Neural cell (in vitro differentiated cells): ENCODE measurements at regions not wholly inside any gene's neighbourhood (a gene's known extent, or its start where the extent isn't known, plus 50 kb on each side); places are given as distances from the start of the nearest gene placed in this dataset.

ENCODE experiments used
- H2AFZ ChIP-seq: fragments of 200-600, 300-800 bp; sonication (generic), shearing (Covaris generic); 2 replicates; pipeline ENCODE4 v1.6.0; 2014; ENCODE audit warnings: low read depth, mild to moderate bottlenecking, antibody characterized with exemption, low read length, moderate library complexity
- H3F3A ChIP-seq: fragments of 200-600 bp; shearing (Covaris generic); 2 replicates; pipeline ENCODE4 v1.6.1; 2016; ENCODE audit warnings: mild to moderate bottlenecking, moderate library complexity, mixed read lengths, antibody characterized with exemption, low read length; ENCODE audit not compliant: insufficient read depth, poor library complexity, severe bottlenecking
- H3K27ac ChIP-seq: fragments of 200-600, 300-800 bp; sonication (generic), shearing (Covaris generic); 2 replicates; pipeline ENCODE4 v1.5.1; 2014; ENCODE audit warnings: mild to moderate bottlenecking, low read length, moderate library complexity
- H3K27me3 ChIP-seq: fragments of 300-800, 200-600 bp; sonication (generic), shearing (Covaris generic); 2 replicates; pipeline ENCODE4 v1.6.0; 2014; ENCODE audit warnings: mild to moderate bottlenecking, low read depth, low read length, moderate library complexity; ENCODE audit not compliant: insufficient read depth
- H3K36me3 ChIP-seq: fragments of 300-800, 200-600 bp; sonication (generic), shearing (Covaris generic); 2 replicates; pipeline ENCODE4 v1.5.1; 2014; ENCODE audit warnings: mild to moderate bottlenecking, antibody characterized with exemption, low read length, moderate library complexity; ENCODE audit not compliant: insufficient read depth
- H3K4me2 ChIP-seq: fragments of 300-800, 200-600 bp; sonication (generic), shearing (Covaris generic); 2 replicates; pipeline ENCODE4 v1.6.0; 2014; ENCODE audit warnings: mild to moderate bottlenecking, low read length
- H3K4me3 ChIP-seq: fragments of 300-800, 200-600 bp; sonication (generic), shearing (Covaris generic); 2 replicates; pipeline ENCODE4 v1.5.1; 2014; ENCODE audit warnings: mild to moderate bottlenecking, low read length, moderate library complexity
- H3K79me2 ChIP-seq: fragments of 200-600 bp; shearing (Covaris generic); replicated peaks from 2 replicates; pipeline ENCODE4 v1.6.0; 2014; ENCODE audit warnings: mild to moderate bottlenecking, low read length, moderate library complexity; ENCODE audit not compliant: insufficient read depth
- H3K9ac ChIP-seq: fragments of 300-800, 200-600 bp; sonication (generic), shearing (Covaris generic); 2 replicates; pipeline ENCODE4 v1.6.1; 2016; ENCODE audit warnings: mild to moderate bottlenecking, low read length, mixed read lengths
- H3K9me2 ChIP-seq: fragments of 200-600 bp; shearing (Covaris generic); 2 replicates; pipeline ENCODE4 v1.6.1; 2016; ENCODE audit warnings: mild to moderate bottlenecking, low read length, mixed read lengths; ENCODE audit not compliant: insufficient read depth
- H3K9me3 ChIP-seq: fragments of 200-600, 300-800 bp; sonication (generic), shearing (Covaris generic); 2 replicates; pipeline ENCODE4 v1.6.1; 2016; ENCODE audit warnings: mild to moderate bottlenecking, mixed run types, low read length, moderate library complexity, mixed read lengths
- H4K20me1 ChIP-seq: fragments of 200-600 bp; shearing (Covaris generic); 2 replicates; pipeline ENCODE4 v1.6.1; 2016; ENCODE audit warnings: mild to moderate bottlenecking, mixed run types; ENCODE audit not compliant: insufficient read depth
- CTCF ChIP-seq: fragments of 450-650 bp; IDR thresholded peaks from 2 replicates; pipeline ENCODE4 v1.5.1; 2014; ENCODE audit warnings: antibody characterized with exemption, mild to moderate bottlenecking, moderate library complexity; ENCODE audit not compliant: poor library complexity, severe bottlenecking
- EP300 ChIP-seq: fragments of 450-650 bp; conservative IDR thresholded peaks from 2 replicates; pipeline ENCODE4 v1.6.1; 2014; ENCODE audit warnings: antibody characterized with exemption, mild to moderate bottlenecking, moderate library complexity; ENCODE audit not compliant: poor library complexity, severe bottlenecking
- EZH2 ChIP-seq: fragments of 200-600, 300-800 bp; shearing (Covaris generic), sonication (generic); IDR thresholded peaks from 2 replicates; pipeline ENCODE4 v1.6.1; 2014; ENCODE audit warnings: antibody characterized with exemption, low read length, borderline replicate concordance, mild to moderate bottlenecking; ENCODE audit not compliant: insufficient read depth, poor library complexity, severe bottlenecking
- MXI1 ChIP-seq: fragments of 450-650 bp; conservative IDR thresholded peaks from 2 replicates; pipeline ENCODE4 v1.6.1; 2014; ENCODE audit warnings: antibody characterized with exemption, mild to moderate bottlenecking; ENCODE audit not compliant: poor library complexity, severe bottlenecking
- POLR2AphosphoS5 ChIP-seq: IDR thresholded peaks from 2 replicates; pipeline ENCODE4 v1.6.1; 2012
- RAD21 ChIP-seq: fragments of 450-650 bp; conservative IDR thresholded peaks from 2 replicates; pipeline ENCODE4 v1.6.1; 2014; ENCODE audit warnings: antibody characterized with exemption, mild to moderate bottlenecking, moderate library complexity
- REST ChIP-seq: IDR thresholded peaks from 2 replicates; pipeline ENCODE4 v1.6.1; 2012; ENCODE audit warnings: borderline replicate concordance
- SMC3 ChIP-seq: fragments of 450-650 bp; conservative IDR thresholded peaks from 2 replicates; pipeline ENCODE4 v1.6.1; 2014; ENCODE audit warnings: antibody characterized with exemption, mild to moderate bottlenecking, moderate library complexity; ENCODE audit not compliant: poor library complexity
- TAF1 ChIP-seq: IDR thresholded peaks from 2 replicates; pipeline ENCODE4 v1.6.1; 2012; ENCODE audit warnings: low read depth

DNA sequence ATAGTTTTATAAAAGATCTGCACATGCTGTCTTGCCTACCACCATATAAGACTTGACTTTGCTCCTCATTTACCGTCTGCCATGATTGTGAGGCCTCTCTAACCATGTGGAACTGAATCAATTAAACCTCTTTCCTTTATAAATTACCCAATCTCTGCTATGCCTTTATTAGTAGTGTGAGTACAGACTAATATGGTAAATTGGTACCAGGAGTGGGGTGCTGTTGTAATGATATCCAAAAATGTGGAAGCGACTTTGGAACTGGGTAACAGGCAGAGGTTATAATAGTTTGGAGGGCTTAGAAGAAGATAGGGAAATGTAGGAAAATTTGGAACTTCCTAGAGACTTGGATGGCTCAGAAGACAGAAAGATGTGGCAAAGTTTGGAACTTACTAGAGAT lies 64.2 kb upstream of the TFAP2D start:
- TF ChIP-seq SMC3 (no peak), RAD21 (no peak), POLR2AphosphoS5 (no peak)
- no peaks in the 10 kb centered on the region for H3K9me3 ChIP-seq
- H3K27ac ChIP-seq = no peak overlapping the region
- no peaks in the 10 kb centered on the region for H3K36me3 ChIP-seq
- H3K4me2 ChIP-seq = no peak overlapping the region
- no peak overlapping the region for H2AFZ ChIP-seq
- H4K20me1 ChIP-seq = no peaks in the 10 kb centered on the region
- H3K9ac ChIP-seq = no peak overlapping the region
- no peaks in the 10 kb centered on the region for H3K9me2 ChIP-seq
- no peaks in the 10 kb centered on the region for H3K79me2 ChIP-seq
- H3K4me3 ChIP-seq = no peak overlapping the region
- no peaks in the 10 kb centered on the region for H3K27me3 ChIP-seq
- H3F3A ChIP-seq = no peaks in the 10 kb centered on the region

DNA sequence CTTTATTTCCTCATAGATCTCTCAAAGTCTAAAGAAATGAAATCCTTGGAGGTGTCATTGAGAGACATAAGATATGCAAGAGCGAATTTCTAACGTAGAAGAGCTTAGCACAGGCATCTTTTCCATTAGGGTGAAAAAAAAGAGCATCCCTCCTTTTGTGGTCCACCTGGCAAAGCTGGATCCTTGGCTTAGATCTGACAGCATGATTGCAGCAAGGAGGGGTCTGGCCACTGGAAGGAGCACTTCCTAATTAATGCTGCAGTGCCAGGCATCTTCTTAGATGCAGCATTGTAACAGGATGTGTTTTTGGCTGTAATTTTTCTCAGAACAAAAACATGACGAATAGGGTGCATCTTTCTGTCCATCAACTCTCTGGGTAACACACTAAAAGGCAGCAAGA lies 60.1 kb upstream of the TFAP2D start:
- Histone ChIP-seq H3F3A (no peaks in the 10 kb centered on the region), H3K27me3 (no peaks in the 10 kb centered on the region), H3K4me3 (no peak overlapping the region), H3K9me3 (no peaks in the 10 kb centered on the region), H3K79me2 (no peaks in the 10 kb centered on the region), H4K20me1 (no peaks in the 10 kb centered on the region), H3K9me2 (no peaks in the 10 kb centered on the region), H3K4me2 (no peak overlapping the region), H2AFZ (no peak overlapping the region), H3K36me3 (no peaks in the 10 kb centered on the region), H3K27ac (no peak overlapping the region), H3K9ac (no peak overlapping the region)
- TF ChIP-seq POLR2AphosphoS5 = no peak
- TF ChIP-seq RAD21 = no peak
- no peak for TF ChIP-seq TAF1
- no peak for TF ChIP-seq EZH2
- TF ChIP-seq EP300 = no peak
- TF ChIP-seq REST = no peak
- TF ChIP-seq CTCF = no peak
- no peak for TF ChIP-seq MXI1
- no peak for TF ChIP-seq SMC3

DNA sequence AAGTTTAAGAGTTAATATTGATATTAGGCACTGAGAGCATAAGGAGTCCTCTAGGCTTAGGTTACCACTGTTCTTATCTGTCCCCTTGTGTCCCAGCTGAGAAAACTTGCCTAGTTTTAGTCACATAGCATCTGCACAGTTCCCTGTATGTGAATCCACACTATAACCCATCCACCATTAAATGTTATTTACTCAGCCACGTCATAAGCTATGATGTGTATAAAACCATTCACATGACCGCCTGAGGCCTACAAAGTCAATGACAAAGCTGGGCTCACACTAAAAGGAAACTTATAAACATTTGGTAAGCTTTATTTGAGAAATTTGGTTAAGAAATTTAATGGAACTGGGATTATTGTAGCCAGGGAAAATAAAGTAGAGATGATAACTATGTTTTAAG lies 59.2 kb upstream of the TFAP2D start:
- Histone ChIP-seq H3K36me3 (no peaks in the 10 kb centered on the region), H3K27me3 (no peaks in the 10 kb centered on the region), H3K27ac (no peak overlapping the region), H3K9me2 (no peaks in the 10 kb centered on the region), H3K9me3 (no peaks in the 10 kb centered on the region), H3F3A (no peaks in the 10 kb centered on the region), H3K4me2 (no peak overlapping the region), H3K9ac (no peak overlapping the region), H3K4me3 (no peak overlapping the region), H4K20me1 (no peaks in the 10 kb centered on the region), H3K79me2 (no peaks in the 10 kb centered on the region), H2AFZ (no peak overlapping the region)
- no peak for TF ChIP-seq POLR2AphosphoS5
- no peak for TF ChIP-seq MXI1
- no peak for TF ChIP-seq EZH2
- TF ChIP-seq SMC3 = no peak
- no peak for TF ChIP-seq RAD21
- TF ChIP-seq EP300 = no peak
- no peak for TF ChIP-seq CTCF
- no peak for TF ChIP-seq REST
- TF ChIP-seq TAF1 = no peak
